Cardiac fibroblast (primary cell): ENCODE measurements at regions not wholly inside any gene's neighbourhood (a gene's known extent, or its start where the extent isn't known, plus 50 kb on each side); places are given as distances from the start of the nearest gene placed in this dataset.

Experiments
- DNase-seq, 2 donors: peaks; one replicate each; pipeline versions ENCODE4 v3.0.0 to v3.0.0-alpha.2; 2010; ENCODE audit warnings: low read depth in 2 of 2
- H3K4me3 ChIP-seq, 2 donors: replicated peaks in 1 of 2; 1 replicate in 1 of 2; 2 replicates in 1 of 2; pipeline ENCODE4 v1.5.1; 2011; ENCODE audit warnings: low read depth in 2 of 2, low read length in 2 of 2, mild to moderate bottlenecking in 2 of 2, moderate library complexity in 1 of 2
- TF ChIP-seq, protein P1 (sequence below): IDR thresholded peaks from one replicate; pipeline ENCODE4 v1.5.1; 2011; ENCODE audit warnings: low read depth, mild to moderate bottlenecking, low read length, inconsistent platforms

DNA sequence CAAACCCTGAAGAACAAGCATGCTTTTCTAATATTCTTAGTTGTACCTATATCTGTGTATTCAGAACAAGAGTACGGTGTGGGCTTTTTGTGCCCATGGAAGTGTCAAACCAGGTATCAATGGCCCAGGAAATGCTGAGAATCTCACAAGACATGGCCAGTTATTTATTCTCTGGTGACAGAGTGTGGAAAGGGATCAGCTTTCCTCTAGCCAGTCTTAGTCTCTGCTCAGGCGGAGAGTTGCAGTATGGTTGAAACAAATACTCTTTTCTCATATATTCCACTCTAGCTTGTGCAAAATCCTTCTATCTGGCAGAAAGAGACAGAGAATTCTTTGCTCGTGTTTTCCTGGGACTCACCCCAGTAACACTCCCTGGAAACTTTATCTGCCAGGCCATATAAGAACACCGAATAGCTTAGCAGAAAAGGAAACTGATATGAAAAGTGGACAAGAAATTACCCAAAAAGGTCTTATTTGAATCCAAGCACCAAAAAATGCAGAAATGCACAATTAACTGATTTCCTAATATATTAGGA, 173.3 kb upstream of the RSPO3 start:
- no peak for DNase-seq
- TF ChIP-seq, protein P1, sequence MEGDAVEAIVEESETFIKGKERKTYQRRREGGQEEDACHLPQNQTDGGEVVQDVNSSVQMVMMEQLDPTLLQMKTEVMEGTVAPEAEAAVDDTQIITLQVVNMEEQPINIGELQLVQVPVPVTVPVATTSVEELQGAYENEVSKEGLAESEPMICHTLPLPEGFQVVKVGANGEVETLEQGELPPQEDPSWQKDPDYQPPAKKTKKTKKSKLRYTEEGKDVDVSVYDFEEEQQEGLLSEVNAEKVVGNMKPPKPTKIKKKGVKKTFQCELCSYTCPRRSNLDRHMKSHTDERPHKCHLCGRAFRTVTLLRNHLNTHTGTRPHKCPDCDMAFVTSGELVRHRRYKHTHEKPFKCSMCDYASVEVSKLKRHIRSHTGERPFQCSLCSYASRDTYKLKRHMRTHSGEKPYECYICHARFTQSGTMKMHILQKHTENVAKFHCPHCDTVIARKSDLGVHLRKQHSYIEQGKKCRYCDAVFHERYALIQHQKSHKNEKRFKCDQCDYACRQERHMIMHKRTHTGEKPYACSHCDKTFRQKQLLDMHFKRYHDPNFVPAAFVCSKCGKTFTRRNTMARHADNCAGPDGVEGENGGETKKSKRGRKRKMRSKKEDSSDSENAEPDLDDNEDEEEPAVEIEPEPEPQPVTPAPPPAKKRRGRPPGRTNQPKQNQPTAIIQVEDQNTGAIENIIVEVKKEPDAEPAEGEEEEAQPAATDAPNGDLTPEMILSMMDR: no peak
- H3K4me3 ChIP-seq: no peak overlapping the region

DNA sequence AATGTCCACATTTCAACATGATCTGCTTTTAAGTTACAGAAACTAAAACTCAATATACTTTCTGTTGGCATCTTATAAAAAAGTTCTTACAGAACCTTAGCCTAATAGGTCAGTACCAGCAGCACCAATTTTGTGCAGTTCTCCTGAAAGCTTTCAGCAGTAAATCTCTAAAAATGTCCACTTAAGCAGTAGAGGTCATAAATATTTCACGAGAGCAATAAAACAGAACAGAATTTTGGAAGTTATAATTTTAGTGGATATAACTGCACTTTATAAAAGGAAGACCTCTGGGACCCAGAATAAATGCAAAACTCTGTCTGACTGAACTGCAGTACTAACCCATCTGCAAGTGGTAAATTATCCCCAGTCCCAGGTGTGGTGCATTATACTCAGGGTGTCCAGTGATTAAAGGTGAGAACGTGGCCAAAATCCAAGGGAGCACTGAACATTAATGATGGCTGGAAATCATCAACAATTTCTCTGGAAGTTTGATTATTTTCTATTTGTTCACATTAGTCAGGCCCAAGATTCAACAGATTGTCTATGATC, 172.6 kb upstream of the RSPO3 start:
- DNase-seq: no peak
- TF ChIP-seq, protein P1: no peak

DNA sequence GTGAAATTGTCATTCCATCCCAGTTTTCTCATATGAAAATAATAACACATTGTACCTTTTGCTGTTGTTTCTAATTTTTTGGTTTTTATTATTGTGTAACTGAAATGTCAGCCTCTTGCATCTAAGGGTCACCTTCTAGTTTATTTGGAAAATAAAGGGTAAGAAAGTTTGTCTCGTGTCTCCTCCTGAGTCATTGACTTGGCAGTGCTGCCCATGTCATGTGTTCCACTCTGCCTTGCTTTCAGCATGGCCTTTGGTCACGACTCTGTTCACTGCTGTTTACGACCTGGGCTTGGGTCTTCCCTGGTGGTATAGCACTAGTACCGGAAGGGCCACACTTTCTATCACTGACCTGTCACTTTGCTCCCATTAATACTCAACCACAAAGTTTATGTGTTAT, 171.4 kb upstream of the RSPO3 start:
- TF ChIP-seq, protein P1: no peak
- no peak overlapping the region for H3K4me3 ChIP-seq
- peak in 1 of 2 donors; percentile 31 for DNase-seq

More for the DNA sequence above, 172.6 kb upstream of the RSPO3 start:
- no peak overlapping the region for H3K4me3 ChIP-seq

DNA sequence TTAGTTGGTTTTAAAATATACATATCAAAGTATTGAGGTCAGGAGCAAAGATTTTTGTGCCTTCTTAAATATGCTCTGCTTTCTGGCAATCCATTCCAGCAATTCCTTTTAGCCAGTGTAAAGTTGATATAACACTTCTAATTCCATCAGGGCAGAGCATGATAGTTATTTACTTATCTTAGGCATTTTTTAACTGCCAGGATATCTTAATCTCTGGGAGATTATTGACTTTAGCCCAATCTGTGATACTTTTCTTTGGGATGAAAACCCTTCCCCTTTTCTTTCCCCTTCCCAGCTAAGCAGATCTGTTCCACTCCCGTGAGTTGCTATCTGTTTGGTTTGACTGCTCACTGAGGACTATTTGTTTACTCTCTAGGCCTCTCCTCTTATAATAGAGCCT, 168.7 kb upstream of the RSPO3 start:
- no peak for DNase-seq
- TF ChIP-seq, protein P1: no peak
- no peak overlapping the region for H3K4me3 ChIP-seq

DNA sequence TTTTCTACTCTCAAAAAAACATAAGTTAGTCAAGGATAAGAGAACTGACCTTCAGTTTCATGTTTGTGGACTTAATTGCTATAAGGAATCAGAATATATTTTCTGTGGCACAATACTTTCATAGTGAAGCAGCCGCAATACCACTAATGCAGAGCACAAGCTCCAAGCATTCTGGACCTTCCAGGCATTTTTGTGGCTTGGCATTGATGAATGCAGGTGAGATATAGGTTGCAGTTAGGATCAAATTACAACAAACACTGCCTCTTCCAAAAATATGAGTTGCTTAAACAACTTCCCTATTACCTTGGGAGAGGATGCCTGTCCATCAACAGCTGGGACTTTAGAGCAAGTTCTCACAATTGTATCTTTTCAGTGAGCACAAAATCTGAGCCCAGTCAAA, 162.8 kb upstream of the RSPO3 start:
- DNase-seq: no peak
- TF ChIP-seq, protein P1: no peak
- H3K4me3 ChIP-seq: no peak overlapping the region

DNA sequence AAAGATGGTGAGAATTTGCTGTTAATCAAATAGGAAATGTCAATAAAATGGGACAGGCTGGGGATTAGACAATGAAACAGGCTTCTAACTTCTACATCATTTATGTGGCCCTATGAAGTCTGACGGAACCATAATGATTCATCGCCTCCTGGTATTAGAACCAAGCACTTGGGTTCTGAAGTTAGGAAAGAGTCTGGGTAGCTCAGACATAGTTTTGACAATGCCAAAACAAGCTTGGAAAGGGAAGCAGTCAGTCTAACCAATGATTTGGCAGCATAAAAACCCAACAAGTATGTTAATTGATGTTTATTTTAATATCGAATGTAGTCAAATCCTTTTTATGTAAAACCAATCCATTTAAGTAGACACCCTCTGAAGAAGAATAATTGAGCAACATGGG, 160.8 kb upstream of the RSPO3 start:
- TF ChIP-seq, protein P1: no peak
- no peak overlapping the region for H3K4me3 ChIP-seq
- no peak for DNase-seq

DNA sequence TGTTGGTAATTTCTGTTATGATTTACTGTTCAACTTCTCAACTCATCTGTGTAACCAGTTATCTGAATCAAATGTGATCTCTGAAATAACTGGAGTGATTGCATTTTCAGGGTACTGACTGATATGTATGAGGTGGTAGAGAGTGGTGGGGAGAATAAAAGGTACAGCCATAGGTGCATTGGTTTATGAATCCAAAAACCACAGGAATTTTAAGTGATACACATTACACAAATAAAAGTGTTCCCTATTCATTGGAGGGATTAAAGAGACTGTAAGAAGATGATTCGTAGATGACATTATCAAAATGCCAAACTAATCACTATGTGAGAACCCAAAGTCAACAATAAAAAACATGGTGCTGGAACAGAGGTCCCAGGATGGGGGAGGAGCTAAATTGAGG, 158.7 kb upstream of the RSPO3 start:
- TF ChIP-seq, protein P1: no peak
- DNase-seq: no peak
- H3K4me3 ChIP-seq: no peak overlapping the region
